HG03139 (cell line): ENCODE measurements at regions not wholly inside any gene's neighbourhood (a gene's known extent, or its start where the extent isn't known, plus 50 kb on each side); places are given as distances from the start of the nearest gene placed in this dataset.
"Not testable (repeated sequence)": the region's sequence is repeated elsewhere in the genome, so short reads cannot be mapped to it uniquely, and the experiment has no call there.

ENCODE experiments used
- ATAC-seq: cut with Tn5 transposase; IDR thresholded peaks from one replicate; pipeline ENCODE4 v1.9.1; 2021; ENCODE audit not compliant: unreplicated experiment

DNA sequence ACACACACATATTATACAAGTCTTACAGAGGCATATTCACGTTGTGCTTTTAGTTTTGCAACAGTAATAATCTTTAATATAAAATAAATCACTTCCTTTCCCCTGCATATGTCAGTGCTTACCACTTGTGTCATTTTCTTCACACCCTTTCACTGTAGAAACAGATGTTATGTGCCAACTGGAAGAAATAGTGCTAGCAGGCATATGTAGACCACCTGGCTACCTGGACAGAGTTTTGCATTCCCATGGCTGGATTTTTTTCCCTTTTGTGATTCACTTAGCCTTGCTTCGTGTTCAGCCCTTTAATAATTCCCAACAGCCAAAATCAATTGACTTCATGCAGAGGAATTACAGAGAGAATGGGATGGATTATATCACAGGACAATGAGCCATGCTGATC lies 399.1 kb upstream of the SPRY2 start:
- ATAC-seq: no peak

DNA sequence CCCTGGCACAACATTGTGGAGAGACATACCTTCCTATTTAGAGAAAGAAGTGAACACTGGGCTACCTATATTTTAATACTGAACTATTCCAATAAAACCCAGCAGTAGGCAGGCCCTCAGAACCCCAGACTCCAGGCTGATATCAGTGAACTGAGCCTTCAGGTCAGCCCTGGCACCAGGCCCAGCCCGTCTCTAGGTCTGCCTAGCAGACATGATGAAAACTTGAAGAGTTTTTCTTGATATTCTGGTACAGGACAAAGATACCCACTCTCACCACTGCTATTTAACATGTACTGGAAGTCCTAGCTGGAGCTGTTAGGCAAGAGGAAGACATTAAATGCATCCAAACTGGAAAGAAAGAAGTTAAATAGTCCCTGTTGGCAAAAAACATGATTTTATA lies 396.6 kb upstream of the SPRY2 start:
- ATAC-seq: no peak

DNA sequence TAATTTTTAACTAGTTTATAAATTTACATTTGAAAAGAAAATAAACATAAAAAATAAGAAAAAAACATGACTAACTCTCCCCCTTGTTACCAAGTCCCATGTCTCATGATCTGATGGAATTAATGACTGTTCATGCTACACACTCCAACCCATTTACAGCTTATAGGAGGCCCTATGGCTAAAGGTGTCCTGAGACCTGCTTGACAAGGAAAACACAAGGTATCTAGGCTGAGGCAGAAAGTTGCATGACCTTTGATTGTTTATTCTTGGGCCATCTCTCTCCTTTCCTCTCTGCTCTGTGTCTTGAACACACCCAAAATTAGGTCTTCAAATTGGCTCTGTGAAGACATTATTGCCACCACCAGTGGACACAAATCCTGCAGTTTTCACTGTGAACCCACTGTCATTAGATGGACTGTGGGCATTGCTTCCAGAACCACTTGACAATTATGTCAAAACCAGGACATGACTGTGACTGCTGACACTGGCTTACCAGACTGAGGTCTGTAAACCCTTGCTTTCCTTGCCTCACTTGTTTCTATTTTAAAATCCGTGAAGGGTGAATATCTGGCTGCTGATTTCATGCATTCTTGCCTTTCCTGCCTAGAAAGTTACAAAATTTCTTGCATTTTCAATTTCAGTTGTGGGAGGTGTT lies 386.5 kb upstream of the SPRY2 start:
- ATAC-seq: no peak

DNA sequence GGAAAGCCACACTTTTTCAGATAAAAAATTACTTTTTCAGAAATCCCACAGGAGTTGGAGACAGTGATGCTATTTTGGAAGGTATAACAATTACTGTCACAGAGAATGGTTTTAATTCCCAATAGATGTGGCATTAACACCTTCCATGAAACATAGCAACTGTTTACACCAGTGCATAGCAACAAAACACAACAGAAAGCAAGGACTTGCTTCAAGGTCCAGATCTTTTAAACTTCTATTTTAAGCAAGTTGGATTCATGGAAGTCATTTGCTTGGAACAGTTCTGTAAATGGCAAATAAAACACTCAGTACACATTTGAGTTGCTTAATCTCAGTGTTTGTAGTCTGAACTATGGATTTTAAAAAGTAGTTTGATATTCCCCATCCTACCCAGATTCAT lies 385.9 kb upstream of the SPRY2 start:
- no peak for ATAC-seq

DNA sequence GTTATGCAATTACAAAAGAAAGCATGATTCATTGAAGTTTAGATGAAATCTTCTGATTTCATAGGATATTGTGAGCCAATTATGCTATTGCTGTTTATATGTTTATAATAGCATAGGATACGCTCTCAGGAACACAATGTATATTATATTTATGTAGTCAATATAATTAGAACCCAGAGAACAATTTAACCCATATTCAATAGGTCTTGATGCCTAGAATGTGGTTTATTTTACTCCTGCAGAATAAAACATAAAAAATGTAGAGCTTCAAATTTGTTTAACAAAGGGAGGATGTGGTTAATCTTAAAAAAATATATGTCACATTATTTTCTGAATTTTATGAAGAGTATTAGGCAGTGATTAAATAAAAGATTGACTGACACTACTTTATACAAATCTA lies 380.8 kb upstream of the SPRY2 start:
- ATAC-seq: no peak

DNA sequence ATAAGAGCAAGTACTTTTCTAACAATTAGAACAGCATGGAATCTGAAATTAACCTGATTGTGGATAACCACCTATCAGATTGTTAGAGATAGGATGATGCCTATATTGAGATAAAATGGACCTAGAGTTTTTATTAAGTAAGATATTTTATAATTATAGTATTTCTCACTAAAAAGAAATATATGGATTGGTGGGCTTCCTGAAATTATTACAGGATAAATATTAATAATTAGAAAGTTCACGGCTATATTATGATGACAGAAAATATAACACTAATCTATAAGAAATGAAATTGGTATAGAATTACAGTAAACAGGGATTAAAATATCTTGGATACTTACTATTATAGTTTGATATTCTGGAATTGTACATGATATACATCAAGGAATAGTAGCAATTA lies 378.0 kb upstream of the SPRY2 start:
- no peak for ATAC-seq

DNA sequence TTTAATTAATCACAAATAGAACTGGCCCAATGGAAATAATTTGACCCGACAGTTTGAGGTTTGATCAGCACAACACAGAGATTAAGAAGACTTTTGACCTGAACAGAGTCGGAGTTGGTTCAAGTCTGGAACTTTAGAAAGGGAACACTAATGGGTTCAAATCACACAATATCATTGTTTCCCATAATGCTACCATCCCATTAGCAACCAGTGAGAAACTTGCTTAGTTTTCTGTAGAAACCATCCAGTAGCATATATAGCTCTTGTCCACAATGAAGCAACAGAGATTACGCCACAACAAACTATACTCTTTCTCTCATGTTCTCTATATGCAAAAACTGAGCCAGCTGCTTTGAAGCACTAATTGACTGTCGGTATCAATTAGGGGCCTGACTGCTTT lies 376.9 kb upstream of the SPRY2 start:
- ATAC-seq: no peak

DNA sequence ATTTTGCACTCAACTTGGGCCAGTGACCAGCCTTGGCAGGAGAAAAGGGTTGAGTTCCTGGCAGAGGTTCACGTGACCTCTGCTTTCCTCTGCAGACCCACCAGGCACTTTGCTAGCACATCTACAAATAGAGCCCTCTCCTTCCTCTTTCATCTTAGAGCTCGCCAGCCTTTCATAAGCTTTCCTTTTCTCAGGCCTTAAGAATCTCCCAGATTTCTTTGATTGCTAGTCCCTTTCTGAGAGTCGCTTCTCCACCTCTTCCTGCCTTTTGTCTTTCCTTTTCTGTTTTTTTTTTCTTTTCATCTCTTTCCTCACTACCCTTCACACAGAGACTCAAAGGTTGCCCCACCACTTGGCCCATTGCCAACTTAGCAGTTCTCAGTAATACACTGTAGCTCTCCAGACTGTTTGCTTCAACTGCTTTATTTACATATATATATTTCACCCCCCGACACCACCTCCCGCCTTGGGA lies 375.7 kb upstream of the SPRY2 start:
- ATAC-seq: no peak

DNA sequence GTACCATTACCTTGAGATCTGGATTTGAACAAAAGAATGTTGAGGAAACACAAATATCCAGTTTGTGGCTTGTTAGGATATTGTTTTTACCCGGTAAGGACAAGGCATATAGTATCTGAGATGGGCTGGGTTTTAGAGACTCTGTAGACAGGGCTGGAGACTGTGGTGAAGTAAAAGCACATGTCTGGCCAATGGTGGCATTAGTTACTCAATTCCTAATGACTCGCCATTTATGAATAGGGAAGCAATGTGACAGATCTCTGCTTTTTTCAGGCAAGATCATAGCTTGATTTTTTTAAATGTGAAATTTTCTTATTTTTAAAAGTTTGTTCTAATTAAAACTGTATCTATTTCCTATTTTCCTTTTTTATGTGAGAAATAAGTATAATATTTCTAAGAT lies 371.1 kb upstream of the SPRY2 start:
- ATAC-seq: no peak

DNA sequence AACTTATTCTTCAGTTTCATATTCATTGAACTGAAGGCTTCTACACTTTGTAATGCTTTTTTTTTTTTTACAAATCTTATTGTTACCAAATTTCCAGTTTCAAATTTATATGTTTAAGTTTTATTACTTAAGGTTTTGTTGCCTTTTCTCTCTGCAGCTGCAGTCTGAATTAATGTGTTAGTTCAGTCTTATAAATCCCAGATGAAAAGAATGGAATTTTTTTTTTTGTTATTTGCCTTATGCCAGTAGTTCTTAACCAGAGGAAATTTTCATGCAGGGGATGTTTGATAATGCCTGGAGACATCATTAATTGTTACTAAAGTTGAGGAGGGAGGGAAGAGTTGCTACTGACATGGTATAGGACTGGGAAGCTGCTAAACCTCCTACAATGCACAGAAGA lies 367.9 kb upstream of the SPRY2 start:
- ATAC-seq: no peak

DNA sequence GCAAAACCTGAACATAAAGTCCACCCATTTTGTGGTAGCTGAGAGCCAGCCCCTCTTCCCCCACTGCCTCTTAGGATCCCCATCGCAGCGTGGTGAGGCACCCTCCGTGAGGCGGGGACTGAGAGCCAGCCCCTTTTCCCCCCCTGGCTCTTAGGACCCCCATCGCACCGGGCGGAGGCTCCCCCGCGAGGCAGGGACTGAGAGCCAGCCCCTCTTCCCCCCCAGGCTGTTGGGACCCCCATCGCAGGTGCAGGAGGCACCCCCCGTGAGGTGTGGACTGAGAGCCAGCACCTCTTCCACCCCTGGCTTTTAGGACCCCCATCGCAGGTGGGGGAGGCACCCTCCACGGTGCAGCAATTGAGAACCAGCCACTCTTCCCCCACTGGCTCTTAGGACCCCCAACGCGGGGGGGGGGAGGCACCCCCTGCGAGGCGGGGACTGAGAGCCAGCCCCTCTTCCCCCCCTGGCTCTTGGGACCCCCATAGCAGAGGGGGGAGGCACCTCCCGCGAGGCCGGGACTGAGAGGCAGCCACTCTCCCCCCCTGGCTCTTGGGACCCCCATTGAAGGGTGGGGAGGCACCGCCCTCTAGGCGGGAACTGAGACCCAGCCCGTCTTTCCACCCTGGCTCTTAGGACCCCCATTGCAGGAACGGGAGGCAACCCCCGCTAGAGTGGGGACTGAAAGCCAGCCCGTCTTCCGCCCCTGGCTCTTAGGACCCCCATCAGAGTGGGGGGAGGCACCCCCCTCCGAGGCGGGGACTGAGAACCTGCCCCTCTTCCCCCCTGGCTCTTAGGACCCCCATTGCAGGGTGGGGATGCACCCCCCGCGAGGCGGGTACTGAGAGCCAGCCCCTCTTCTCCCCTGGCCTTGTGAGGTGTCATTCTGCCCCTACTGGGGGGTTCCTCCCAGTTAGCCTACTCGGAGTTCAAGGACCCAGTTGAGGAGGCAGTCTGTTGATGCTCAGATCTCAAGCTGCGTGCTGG lies 366.4 kb upstream of the SPRY2 start:
- ATAC-seq: no peak

DNA sequence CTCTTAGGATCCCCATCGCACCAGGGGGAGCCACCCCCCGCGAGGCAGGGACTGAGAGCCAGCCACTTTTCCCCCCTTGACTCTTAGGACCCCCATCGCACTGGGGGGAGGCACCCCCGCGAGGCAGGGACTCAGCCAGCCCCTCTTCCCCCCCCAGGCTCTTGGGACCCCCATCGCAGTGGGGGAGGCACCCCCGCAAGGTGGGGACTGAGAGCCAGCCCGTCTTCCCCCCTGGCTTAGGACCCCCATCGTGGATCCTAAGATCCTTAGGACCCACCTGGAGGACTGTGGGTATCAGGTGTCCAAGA lies 365.2 kb upstream of the SPRY2 start:
- no peak for ATAC-seq

DNA sequence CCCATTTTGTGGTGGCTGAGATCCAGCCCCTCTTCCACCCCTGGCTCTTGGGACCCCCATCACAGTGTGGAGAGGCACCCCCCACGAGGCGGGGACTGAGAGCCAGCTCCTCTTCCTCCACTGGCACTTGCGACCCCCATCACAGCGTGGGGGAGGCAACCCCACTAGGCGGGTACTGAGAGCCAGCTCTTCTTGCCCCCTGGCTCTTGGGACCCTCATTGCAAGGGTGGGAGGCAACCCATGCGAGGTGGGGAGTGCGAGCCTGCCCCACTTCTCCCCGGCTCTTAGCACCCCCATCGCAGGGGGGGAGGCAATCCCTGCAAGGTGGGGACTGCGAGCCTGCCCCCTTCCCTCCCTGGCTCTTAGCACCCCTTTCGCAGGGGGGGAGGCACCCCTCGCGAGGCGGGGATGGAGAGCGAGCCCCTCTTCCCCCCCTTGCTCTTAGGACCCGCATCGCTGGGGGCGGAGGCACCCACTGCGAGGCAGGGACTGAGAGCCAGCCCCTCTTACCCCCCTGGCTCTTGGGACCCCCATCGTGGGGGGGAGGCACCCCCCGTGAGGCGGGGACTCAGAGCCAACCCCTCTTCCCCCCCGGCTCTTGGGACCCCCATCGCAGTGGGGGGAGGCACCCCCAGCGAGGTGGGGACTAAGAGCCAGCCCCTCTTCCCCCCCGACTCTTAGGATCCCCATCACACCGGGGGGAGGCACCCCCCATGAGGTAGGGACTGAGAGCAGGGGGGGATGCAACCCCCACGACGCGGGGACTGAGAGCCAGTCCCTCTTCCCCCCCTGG lies 364.6 kb upstream of the SPRY2 start:
- ATAC-seq: no peak

DNA sequence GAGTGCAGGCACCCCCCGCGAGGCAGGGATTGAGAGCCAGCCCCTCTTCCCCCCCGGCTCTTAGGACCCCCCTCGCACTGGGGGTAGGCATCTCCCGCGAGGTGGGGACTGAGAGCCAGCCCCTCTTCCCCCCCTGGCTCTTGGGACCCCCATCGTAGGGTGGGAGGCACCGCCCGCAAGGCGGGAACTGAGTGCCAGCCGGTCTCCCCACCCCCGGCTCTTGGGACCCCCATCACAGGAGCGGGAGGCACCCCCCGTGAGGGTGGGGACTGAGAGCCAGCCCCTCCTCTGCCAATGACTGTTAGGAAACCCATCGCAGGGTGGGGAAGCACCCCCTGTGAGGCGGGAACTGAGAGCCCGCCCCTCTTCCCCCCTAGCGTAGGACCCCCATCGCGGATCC lies 363.4 kb upstream of the SPRY2 start:
- no peak for ATAC-seq

DNA sequence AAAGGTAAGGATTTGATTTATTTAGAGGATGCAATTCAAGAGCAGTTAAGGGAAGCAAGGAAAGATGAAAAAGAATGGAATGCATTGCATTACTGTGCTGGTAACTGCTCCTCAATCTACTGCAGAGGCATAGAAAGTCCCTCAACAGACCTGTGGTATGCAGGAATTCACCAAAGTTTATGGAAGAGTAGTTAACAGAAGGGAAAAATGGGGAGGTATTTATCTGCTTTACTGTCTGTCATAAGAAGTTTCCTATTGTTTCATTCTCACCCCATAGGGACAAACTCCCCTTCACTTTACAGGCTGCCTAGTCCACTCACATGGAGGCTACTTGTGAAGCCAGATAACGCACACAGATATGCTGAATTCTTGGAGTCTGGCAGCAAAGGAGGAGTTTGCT lies 354.9 kb upstream of the SPRY2 start:
- ATAC-seq: no peak

DNA sequence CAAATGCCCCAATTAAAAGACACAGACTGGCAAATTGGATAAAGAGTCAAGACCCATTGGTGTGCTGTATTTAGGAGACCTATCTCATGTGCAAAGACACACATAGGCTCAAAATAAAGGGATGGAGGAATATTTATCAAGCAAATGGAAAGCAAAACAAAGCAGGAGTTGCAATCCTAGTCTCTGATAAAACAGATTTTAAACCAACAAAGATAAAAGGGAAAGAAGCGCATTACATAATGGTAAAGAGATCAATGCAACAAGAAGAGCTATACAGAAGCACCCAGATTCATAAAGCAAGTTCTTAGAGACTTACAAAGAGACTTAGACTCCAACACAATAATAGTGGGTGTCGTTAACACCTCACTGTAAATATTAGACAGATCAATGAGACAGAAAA lies 350.9 kb upstream of the SPRY2 start:
- ATAC-seq: not testable (repeated sequence)

DNA sequence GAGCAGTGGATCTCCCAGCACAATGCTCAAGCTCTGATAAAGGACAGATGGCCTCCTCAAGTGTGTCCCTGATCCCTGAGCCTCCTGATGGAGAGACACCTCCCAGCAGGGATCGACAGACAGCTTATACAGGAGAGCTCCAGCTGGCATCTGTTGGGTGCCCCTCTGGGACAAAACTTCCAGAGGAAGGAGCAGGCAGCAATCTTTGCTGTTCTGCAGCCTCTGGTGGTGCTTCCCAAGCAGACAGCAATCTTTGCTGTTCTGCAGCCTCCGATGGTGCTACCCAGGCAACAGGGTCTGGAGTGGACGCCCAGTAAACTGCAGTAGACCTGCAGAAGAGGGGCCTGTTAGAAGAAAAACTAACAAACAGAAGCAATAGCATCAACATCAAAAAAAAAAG lies 349.3 kb upstream of the SPRY2 start:
- no peak for ATAC-seq

DNA sequence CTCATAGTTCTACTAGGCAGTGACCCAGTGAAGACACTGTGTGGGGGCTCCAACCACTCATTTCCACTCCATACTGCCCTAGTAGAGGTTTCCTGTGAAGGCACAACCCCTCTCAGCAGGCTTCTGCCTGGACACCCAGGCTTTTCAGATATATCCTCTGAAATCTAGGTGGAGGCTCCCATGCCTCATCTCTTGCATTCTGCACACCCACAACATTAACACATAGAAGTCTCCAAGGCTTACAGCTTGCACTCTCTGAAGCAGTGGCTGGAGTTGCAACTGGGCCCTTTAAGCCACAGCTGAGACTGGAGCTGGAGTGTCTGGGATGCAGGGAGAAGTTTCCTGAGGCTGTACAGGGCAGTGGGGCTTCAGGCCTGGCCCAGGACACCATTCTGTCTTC lies 347.7 kb upstream of the SPRY2 start:
- ATAC-seq: no peak

DNA sequence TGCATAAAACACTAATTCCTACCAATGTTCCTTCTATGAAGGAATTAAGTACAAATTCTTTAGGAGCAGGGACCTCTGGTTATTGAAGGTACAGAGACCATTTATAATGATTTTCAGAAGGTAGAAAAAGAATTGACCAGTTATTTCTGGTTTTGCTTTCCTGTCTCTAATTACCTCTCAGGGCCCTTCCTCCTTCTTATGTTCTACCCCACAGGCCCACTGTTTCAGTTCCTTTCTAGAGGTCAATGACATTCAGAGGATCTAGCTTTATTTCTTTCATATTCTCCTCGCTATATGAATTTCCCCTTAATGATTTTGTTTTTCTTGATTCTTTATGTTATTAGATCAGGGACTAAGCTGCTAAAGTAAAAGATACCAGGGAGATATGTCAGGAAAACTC lies 345.0 kb upstream of the SPRY2 start:
- no peak for ATAC-seq

DNA sequence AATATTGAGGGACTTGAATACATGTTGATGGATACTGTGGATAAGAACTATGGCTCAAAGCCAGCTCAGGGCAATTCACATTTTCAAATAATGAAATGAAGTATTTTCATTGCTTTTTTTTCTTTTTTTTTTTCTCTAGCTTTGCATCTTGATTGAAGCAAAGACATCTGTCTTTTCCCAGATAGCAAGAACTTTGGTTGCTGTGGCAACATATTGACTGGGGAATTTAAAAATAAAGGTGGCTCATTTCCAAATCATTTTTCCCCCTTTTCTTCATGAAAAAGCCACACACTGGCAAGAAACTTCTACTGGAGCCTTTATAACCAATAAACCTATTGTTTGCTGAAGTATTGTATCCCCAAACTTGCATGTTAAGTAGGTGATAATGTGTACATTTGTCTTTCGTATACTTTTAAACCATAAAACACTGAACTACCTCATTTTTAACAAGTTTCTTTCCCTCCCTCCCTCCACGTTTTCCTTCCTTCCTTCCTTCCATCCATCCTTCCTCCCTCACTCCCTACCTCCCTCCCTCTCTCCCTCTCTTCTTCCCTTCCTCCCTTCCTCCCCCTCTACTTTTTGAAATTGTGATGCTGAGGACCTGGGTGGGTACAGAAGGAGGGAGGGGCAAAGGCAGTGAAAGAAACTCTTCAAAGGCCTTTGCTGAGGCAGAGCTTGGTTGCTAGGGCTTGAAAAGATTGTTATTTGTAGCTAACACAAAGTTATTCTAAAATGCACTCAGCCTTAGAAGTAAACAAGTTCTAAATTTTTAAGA lies 343.5 kb upstream of the SPRY2 start:
- ATAC-seq: no peak

DNA sequence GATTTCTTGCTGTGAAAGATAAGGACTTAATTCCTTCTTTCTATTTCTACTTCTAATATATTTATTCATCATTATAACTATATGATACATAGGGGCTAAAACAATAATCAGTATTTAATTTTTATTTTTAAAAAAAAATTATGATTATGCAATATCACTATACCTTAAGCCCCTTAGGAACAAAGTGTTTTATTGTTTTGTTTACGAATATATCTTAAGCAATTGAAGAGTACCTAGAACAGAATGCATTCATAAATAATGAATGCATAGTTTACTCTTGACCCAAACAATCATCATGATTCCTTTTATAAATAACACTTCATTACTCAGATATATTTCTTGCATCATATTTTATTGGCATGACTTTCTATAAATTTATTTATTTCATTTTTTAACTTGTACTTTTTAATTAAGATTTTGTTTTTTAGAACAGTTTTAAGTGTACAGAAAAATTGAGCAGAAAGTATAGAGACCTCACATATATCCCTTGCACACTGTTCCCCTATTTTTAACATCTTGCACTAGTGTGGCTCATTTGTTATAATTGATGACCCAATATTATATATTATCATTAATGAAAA lies 339.9 kb upstream of the SPRY2 start:
- no peak for ATAC-seq
